ENCODE measurements at regions not wholly inside any gene's neighbourhood (a gene's known extent, or its start where the extent isn't known, plus 50 kb on each side); places are given as distances from the start of the nearest gene placed in this dataset.

- TF ChIP-seq CTCF (conservative IDR thresholded peaks at IDR 0.05) (no peak), EZH2 (IDR thresholded peaks at IDR 0.05; ENCODE audit: low read depth) (no peak)
Observed at GRCh38 chr1:56437959-56438358, 141.4 kb downstream of the PLPP3 start.
